GM12864 (cell line): ENCODE measurements at regions not wholly inside any gene's neighbourhood (a gene's known extent, or its start where the extent isn't known, plus 50 kb on each side); places are given as distances from the start of the nearest gene placed in this dataset.

Experiments
- DNase-seq: peaks from one replicate; pipeline ENCODE4 v3.0.0-alpha.2; 2011; ENCODE audit warnings: low read depth
- H3K4me3 ChIP-seq: 2 replicates; pipeline ENCODE4 v1.5.1; 2011; ENCODE audit warnings: mild to moderate bottlenecking, low read depth, low read length, control low read depth
- CTCF ChIP-seq: IDR thresholded peaks from 2 replicates; pipeline ENCODE4 v1.5.1; 2011; ENCODE audit warnings: low read depth, mild to moderate bottlenecking, moderate library complexity, low read length, control low read depth, inconsistent platforms; ENCODE audit errors: missing control alignments

DNA sequence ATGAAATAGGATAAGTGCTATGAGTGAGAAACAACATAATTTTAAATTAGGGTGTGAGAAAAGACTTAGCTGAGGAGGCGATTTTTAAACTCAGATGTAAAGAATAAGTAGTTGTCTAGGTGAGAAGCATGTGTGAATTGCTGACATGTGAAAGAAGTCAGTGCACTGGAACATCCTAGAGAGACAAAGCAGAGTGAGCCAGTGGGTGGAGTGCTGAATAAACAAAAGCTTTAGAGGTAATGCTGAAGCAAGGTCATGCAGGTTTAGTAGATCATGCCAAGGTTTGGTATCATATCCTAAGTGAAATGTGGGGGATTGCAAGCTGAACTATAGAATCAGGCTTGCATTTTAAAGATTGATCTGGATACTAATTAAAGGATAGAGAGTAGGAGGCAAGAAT is 89.4 kb downstream of the KIF2B start:
- H3K4me3 ChIP-seq: no peak overlapping the region
- no peak for DNase-seq
- TF ChIP-seq CTCF: no peak

GRCh38 chr17:53919356-53919755 is 96.6 kb downstream of the KIF2B start:
- no peak for DNase-seq
- no peak for TF ChIP-seq CTCF
- H3K4me3 ChIP-seq: no peak overlapping the region

GRCh38 chr17:53924530-53925455 is 102.1 kb downstream of the KIF2B start:
- no peak overlapping the region for H3K4me3 ChIP-seq
- no peak for DNase-seq
- TF ChIP-seq CTCF: no peak

GRCh38 chr17:53932386-53932785 is 109.7 kb downstream of the KIF2B start:
- H3K4me3 ChIP-seq: no peak overlapping the region
- DNase-seq: no peak
- TF ChIP-seq CTCF: no peak

DNA sequence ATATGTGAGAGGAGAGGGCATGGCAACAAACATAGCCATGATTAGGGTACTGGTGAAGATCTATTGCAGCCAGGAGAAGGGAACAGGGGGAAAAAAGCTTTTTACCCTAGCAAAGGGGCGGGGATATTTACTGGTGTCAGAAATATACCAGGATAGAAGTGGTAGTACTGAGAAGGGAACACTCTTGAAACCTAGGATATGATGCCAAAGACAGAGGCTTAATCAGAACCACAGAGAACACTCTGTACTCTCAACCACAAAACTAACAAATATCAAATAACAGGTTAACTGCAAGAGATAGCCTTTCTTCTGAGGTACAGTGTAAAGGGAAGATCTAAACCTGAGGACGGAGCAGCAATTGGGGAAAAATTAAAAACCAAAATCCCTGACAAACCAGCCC is 112.2 kb downstream of the KIF2B start:
- TF ChIP-seq CTCF: no peak
- DNase-seq: no peak
- H3K4me3 ChIP-seq: no peak overlapping the region

DNA sequence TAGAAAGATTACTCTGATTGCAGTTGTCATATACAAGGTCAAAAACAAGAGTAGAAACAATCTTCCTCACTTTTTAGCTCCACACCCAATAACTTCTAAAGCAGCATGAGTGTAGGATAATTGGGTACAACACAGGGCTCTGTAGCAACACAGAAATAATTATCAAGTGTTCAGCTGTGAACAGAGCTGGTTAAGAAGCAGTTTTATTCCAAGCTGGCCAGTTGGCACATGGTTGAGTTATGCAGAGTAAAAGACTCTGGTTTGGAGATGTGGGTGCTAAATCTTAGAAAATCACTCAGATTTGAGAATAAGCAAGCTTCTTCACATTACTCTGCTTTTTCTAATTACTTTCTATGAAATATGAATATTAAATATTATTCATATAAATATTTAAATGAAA is 118.5 kb downstream of the KIF2B start:
- no peak for TF ChIP-seq CTCF
- no peak for DNase-seq
- H3K4me3 ChIP-seq: no peak overlapping the region

DNA sequence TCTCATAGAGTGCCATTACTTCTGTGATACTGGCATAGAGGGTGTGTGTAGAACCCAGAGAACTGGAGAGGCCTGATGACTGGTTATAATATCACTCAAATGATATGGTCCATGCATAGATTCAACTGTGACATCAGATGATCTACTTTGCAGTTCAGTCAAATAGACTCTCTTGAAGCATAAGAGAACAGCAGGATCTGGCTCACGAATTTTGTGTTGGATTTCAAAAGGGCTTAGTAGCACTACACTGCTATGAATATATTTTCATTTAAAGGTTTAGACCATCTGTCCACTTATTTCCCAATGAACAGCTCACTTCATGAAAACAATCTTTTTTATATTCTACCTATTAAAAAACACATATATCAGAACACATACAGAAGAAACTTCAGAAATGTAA is 119.7 kb downstream of the KIF2B start:
- no peak overlapping the region for H3K4me3 ChIP-seq
- DNase-seq: no peak
- TF ChIP-seq CTCF: no peak
